GM12875 (cell line): ENCODE measurements at regions not wholly inside any gene's neighbourhood (a gene's known extent, or its start where the extent isn't known, plus 50 kb on each side); places are given as distances from the start of the nearest gene placed in this dataset.
"Not testable (repeated sequence)": the region's sequence is repeated elsewhere in the genome, so short reads cannot be mapped to it uniquely, and the experiment has no call there.

ENCODE experiments used
- H3K4me3 ChIP-seq: one replicate; pipeline ENCODE4 v1.5.1; 2011; ENCODE audit warnings: low read depth, low read length, control low read depth
- TF ChIP-seq, protein P1 (sequence below): IDR thresholded peaks from 2 replicates; pipeline ENCODE4 v1.5.1; 2011; ENCODE audit warnings: low read depth, mild to moderate bottlenecking, control low read depth, inconsistent platforms, low read length, moderate library complexity, borderline replicate concordance; ENCODE audit not compliant: insufficient read depth

DNA sequence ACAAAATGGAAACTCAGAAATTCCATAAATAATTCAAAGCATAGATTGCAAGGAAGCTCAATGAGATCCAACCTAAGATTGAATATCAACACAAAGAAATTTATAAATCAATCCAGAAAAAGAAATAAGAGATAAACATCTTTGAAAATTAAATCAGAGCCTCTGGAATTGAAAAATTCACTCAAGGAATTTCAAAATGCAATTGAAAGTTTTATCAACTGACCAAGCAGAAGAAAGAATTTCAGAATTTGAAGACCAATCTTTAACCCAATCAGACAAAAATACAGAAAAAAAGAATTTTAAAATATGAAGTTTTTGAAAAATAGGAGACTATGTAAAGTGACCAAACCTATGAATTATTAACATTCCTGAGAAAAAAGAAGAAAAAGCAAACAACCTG lies 134.1 kb downstream of the GASK1B start:
- TF ChIP-seq, protein P1, sequence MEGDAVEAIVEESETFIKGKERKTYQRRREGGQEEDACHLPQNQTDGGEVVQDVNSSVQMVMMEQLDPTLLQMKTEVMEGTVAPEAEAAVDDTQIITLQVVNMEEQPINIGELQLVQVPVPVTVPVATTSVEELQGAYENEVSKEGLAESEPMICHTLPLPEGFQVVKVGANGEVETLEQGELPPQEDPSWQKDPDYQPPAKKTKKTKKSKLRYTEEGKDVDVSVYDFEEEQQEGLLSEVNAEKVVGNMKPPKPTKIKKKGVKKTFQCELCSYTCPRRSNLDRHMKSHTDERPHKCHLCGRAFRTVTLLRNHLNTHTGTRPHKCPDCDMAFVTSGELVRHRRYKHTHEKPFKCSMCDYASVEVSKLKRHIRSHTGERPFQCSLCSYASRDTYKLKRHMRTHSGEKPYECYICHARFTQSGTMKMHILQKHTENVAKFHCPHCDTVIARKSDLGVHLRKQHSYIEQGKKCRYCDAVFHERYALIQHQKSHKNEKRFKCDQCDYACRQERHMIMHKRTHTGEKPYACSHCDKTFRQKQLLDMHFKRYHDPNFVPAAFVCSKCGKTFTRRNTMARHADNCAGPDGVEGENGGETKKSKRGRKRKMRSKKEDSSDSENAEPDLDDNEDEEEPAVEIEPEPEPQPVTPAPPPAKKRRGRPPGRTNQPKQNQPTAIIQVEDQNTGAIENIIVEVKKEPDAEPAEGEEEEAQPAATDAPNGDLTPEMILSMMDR = no peak
- no peak overlapping the region for H3K4me3 ChIP-seq

DNA sequence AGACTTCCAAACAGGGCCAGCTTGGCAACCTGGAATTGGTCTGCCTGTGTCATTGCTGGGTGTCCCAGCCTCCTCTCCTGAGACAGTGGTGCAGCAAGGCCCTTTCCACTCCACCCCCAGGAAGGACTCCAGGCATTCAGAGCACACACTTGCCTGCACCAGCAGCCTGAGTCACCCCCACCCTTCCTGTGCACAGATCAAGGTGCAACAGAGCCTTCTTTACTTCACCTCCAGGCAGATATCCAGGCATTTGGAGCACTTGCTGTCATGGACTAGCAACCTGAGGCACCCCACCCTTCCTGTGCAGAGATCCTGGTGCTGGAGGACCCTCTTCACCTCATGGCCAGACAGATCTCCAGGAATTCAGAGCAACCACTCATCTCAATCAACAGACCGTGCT lies 135.8 kb downstream of the GASK1B start:
- no peak overlapping the region for H3K4me3 ChIP-seq

DNA sequence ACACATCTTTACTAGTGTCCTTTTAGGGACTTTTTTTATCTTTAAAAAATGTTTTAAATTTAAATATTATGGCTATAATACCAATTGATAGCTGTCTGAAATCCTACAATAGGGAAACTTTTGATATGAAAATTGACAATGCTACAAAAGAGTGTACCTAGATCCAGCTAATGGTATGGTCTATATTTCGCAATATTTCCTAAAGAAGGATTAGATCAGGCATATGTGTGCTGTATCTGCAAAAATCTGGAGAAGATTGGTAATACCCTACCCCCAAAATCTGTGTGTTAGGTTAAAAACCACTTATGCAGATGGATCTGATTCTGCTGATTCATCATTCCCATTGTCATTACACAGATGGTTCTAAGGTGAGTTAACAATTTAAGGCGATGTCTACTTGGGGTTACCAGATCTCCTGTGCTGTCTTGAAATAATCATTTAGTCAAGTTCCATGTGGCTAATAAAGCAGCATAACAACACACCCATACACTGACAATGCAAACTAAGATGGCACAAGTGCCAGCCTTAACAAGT lies 137.1 kb downstream of the GASK1B start:
- H3K4me3 ChIP-seq = no peak overlapping the region
- TF ChIP-seq, protein P1 = no peak

More for the DNA sequence above, 135.8 kb downstream of the GASK1B start:
- TF ChIP-seq, protein P1 = no peak

DNA sequence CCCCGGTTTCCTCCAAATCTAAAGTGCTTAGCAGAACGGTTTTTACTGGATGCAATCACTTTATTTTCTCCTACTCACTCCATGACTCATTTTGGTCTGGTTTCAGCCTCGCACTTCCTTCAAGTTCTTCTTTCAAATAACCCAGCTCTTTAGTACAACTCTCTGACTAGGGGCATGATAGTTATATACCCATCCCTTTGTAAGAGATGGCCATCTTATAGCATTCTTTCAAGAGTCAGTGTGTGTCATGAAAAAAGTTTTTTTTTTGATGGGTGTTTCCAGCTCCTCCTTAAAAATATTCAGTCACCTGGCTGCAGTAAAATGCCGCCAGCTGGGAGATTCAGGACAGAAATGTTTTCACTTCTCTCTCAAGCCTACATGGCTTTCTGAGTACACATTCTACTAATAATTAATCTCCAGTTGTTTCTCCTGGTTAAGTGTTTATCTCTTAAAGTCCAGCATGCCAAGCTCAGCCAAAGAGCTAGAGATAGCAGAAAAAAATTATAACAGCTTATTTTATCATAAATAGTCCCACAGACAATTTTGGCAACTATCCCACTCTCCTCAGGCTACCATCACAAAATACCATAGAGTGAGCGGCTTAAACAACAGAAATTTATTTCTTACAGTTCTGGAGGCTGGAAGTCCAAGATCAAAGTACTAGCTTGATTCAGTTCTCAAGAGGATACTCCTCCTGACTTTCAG lies 139.3 kb downstream of the GASK1B start:
- no peak overlapping the region for H3K4me3 ChIP-seq
- TF ChIP-seq, protein P1 = no peak

DNA sequence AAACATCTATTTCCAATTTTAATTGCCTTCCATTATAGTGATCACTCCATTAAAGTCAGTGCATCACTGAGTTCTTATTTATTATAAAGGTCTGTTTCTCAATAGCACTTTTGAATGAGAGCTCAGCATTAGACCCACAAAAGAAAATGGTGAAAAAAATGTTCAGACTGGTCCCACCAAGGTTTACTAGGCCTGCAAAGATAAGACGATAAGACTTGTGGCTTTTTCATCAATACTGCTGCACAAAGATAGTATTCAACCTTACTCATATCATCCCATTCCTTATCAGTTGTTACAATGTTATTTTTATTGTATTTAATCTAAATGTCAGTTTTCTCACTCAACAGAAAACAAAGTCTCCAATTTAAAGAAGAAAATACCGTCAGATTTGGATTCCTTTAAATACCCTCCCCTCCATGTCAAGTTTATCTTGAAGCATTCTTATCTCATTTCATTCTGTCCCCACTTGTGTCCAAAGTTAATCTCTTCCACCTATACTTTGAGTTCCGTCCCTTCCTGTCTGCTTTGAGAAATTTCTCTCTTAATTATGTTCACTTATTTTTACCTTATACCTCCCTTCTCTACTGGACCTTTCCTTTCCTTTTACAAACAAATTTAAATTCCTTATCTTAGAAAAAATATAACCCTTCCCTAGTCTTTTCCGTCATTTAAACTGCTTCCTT lies 140.0 kb downstream of the GASK1B start:
- no peak overlapping the region for H3K4me3 ChIP-seq
- TF ChIP-seq, protein P1 = no peak

DNA sequence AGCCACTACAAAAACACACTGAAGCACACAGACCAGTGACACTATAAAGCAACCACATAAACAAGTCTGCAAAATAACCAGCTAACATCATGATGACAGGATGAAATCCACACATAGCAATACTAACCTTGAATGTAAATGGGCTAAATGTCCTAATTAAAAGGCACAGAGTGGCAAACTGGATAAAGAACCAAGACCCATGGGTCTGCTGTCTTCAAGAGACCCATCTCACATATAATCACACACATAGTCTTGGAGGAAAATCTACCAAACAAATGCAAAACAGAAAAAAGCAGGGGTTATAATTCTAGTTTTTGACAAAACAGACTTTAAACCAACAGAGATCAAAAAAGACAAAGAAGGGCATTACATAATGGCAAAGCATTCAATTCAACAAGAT lies 144.4 kb downstream of the GASK1B start:
- not testable (repeated sequence) for H3K4me3 ChIP-seq

DNA sequence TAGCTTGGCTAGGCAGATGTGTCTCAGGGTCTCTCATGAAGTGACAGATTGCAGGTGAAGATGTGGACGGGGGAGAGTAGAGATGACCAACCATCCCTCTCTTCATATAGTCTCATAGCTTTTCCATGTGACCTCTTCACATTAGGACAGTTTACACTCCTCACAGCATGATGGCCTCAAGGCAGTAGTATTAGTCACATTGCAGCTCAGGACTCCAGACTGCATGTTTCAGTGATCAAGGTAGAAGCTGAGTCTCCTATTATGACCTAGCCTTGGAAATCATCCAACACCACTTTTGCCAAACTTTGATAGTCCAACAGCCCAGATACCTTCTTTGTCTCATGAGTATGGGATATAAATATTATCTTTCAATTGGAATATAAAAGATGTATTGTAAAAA lies 147.7 kb downstream of the GASK1B start:
- H3K4me3 ChIP-seq = no peak overlapping the region
- TF ChIP-seq, protein P1 = no peak
